Mucosa of descending colon (tissue), 3 donors: ENCODE measurements at regions not wholly inside any gene's neighbourhood (a gene's known extent, or its start where the extent isn't known, plus 50 kb on each side); places are given as distances from the start of the nearest gene placed in this dataset.
"Not testable (repeated sequence)": the region's sequence is repeated elsewhere in the genome, so short reads cannot be mapped to it uniquely, and the experiment has no call there.

Source experiments
- ATAC-seq: fragments of 200-7000 bp; cut with Tn5 transposase; one replicate; pipeline ENCODE4 v1.9.1; 2020; ENCODE audit warnings: mild to moderate bottlenecking, moderate library complexity
- DNase-seq, 3 donors: peaks; one replicate each; pipeline ENCODE4 v3.0.0-alpha.2; 2020
- H3K36me3 ChIP-seq: fragments of 200-600 bp; one replicate; pipeline ENCODE4 v1.8.0; 2021; ENCODE audit warnings: low read depth, mild to moderate bottlenecking
- H3K4me1 ChIP-seq: fragments of 200-600 bp; one replicate; pipeline ENCODE4 v1.8.0; 2021; ENCODE audit warnings: low read depth, mild to moderate bottlenecking
- H3K4me3 ChIP-seq: fragments of 200-600 bp; one replicate; pipeline ENCODE4 v1.8.0; 2021; ENCODE audit warnings: mild to moderate bottlenecking
- H3K9me3 ChIP-seq: fragments of 200-600 bp; one replicate; pipeline ENCODE4 v1.8.0; 2021; ENCODE audit warnings: mild to moderate bottlenecking
- intact Hi-C, 2 donors: fragments of 100-400 bp; cut with DNase I in 1 of 2; cut with micrococcal nuclease in 1 of 2; formaldehyde crosslinking; loops; one replicate each; pipeline versions ENCODE4 v1.11.0 to v1.11.1; 2022; cut with DNase I, micrococcal nuclease
- TF ChIP-seq, protein P1 (sequence below): fragments of 200-600 bp; IDR thresholded peaks from one replicate; pipeline ENCODE4 v1.8.0; 2022; ENCODE audit warnings: antibody characterized with exemption, mild to moderate bottlenecking
- donor health status: DM: no; HTN: no; CAD: no; lungs with moderate emphysema.
- donor health status: DM: no; HTN: no; CAD: no.
- donor health status: DM: no; HTN: yes; CAD: no.

DNA sequence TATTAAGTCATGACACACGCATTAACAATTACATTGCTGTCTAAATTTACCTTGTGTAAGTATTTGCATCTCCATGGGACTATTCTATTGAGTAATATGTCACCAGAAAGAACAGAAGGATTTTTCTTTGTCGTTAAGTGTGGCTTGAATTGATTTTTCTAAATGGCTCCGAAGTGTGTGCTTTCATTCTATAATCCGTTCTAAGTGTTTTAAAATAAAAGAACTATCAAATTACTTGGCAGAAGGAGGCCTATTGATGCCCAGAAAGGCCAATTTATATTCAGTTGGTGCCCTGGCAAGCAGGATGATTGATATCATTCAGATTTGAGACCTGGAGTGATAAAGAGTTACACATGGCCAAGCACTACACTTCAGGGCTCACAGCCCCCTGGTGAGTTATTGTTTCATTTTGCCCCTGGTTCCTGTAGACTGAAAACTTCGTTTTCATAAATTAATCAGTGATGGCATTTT, 538.9 kb upstream of the ANO5 start:
- intact Hi-C loops, result no loop called here
- Histone ChIP-seq H3K9me3 (peaks cover 8% of the 10 kb centered on the region), H3K4me1 (no peaks in the 10 kb centered on the region), H3K36me3 (no peaks in the 10 kb centered on the region), H3K4me3 (no peak overlapping the region)
- ATAC-seq, result no peak
- TF ChIP-seq, protein P1, sequence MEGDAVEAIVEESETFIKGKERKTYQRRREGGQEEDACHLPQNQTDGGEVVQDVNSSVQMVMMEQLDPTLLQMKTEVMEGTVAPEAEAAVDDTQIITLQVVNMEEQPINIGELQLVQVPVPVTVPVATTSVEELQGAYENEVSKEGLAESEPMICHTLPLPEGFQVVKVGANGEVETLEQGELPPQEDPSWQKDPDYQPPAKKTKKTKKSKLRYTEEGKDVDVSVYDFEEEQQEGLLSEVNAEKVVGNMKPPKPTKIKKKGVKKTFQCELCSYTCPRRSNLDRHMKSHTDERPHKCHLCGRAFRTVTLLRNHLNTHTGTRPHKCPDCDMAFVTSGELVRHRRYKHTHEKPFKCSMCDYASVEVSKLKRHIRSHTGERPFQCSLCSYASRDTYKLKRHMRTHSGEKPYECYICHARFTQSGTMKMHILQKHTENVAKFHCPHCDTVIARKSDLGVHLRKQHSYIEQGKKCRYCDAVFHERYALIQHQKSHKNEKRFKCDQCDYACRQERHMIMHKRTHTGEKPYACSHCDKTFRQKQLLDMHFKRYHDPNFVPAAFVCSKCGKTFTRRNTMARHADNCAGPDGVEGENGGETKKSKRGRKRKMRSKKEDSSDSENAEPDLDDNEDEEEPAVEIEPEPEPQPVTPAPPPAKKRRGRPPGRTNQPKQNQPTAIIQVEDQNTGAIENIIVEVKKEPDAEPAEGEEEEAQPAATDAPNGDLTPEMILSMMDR, result no peak
- no peak for DNase-seq

DNA sequence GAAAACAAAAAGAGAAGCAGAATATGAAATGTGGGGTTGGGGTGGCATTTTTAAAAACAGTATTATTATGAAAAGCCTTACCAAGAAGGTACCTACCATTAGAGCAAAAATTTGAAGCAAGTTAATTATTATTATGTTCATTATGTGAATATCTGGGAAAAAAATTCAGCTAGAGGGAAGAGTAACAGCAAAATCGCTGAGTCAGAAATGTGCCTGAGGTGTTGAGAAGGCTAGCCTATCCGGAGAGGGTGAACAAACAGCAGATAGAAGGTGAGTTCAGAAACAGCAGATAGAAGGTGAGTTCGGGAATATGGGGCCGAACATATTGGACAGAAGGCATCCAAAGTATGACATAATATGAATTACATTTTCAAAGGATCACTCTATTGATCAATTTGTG, 536.8 kb upstream of the ANO5 start:
- Histone ChIP-seq H3K4me1 (no peaks in the 10 kb centered on the region), H3K4me3 (no peak overlapping the region), H3K9me3 (peaks cover 11% of the 10 kb centered on the region), H3K36me3 (no peaks in the 10 kb centered on the region)
- DNase-seq, result no peak
- intact Hi-C loops, result no loop called here
- no peak for ATAC-seq
- TF ChIP-seq, protein P1, result no peak

DNA sequence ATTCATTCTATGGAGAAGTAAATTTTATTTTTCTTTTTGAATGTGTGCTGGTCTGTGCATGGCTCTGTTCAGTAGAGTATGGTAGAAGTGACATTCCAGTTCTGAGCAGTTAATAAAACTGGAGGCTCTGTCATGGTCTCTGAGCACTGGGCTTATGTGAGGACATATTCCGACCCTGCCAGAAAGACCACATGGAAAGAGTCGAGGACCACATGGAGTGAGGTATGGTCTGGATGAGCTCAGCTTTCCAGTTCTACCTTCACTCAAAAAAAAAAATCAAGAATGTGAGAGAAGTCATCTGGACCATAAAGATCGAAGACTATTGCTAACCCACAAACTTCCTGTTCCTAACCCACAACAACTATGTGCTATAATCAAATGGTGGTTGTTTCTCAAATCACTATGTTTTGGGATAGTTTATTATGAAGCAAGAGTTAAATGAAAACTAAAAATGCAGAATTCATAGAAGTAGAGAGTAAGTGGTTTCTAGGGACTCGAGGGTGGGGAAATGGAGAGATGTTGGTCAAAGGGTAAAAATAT, 534.2 kb upstream of the ANO5 start:
- DNase-seq (no peak), ATAC-seq (no peak)
- intact Hi-C loops, result no loop called here
- no peaks in the 10 kb centered on the region for H3K36me3 ChIP-seq
- no peaks in the 10 kb centered on the region for H3K4me1 ChIP-seq
- no peak overlapping the region for H3K4me3 ChIP-seq
- TF ChIP-seq, protein P1, result no peak
- H3K9me3 ChIP-seq, result peaks cover 16% of the 10 kb centered on the region

DNA sequence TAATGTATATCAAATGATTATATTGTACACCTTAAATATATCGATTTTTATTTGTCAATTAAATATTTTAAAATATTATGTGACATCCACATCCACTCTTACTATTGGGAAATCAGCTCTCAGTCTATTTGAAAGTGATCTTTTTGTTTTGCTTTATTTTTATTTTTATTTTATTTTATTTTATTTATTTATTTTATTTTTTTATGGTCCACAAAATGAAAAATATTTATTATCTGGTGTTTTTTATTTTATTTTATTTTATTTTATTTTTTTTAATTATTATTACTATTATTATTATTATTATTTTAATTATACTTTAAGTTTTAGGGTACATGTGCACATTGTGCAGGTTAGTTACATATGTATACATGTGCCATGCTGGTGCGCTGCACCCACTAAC, 533.5 kb upstream of the ANO5 start:
- H3K9me3 ChIP-seq, result peaks cover 16% of the 10 kb centered on the region
- H3K4me1 ChIP-seq, intact Hi-C loops, DNase-seq, H3K36me3 ChIP-seq, ATAC-seq, H3K4me3 ChIP-seq: not testable (repeated sequence)

DNA sequence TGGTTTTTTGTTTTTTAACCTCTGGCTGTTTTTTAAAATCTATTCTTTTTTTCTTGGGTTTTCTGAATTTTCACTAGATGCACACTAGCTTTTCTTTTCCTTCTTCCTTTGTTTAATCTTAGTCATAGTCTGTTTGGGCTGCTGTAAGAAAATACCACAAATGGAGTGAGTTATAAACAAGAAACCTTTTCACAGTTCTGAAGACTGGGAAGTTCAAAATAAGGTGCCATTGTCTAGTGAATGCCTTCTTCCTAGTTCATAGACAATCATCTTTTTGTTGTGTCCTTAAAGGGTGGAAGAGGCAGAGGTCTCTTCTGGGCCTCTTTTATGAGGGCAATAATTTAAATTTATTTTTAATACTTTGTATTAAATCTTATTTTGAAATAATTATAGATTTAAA, 532.9 kb upstream of the ANO5 start:
- no peaks in the 10 kb centered on the region for H3K4me1 ChIP-seq
- no peaks in the 10 kb centered on the region for H3K36me3 ChIP-seq
- intact Hi-C loops, result no loop called here
- ATAC-seq, result no peak
- TF ChIP-seq, protein P1, result no peak
- H3K9me3 ChIP-seq, result peaks cover 16% of the 10 kb centered on the region
- H3K4me3 ChIP-seq, result no peak overlapping the region
- DNase-seq, result no peak

DNA sequence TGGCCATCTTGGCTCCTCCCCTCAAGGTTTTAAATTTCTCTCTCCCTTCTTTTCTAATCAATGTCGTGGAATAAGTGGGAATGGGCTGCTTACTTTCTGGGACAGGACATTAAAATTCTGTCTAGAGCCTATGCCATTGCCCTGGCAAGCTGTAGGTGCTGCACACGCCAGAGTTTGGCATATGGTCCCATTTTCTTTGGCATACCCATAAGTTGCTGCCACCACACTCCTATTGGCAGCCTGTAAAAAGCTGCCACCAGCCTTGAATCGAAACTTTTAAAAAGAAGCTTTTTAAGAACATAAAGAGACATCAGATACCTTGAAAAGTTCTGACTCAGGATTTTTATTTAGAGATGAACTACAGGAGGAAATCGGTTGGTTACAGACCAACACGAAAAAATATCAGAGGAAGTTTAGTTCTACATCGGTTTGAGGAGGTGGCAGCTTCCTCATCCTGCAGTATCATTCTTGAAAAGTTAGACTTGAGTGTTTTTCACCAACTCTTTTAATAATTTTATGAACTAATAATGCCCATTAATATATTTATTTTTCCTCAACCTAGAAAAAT, 517.8 kb upstream of the ANO5 start:
- ATAC-seq (no peak), DNase-seq (no peak)
- Histone ChIP-seq H3K4me3 (no peak overlapping the region), H3K4me1 (no peaks in the 10 kb centered on the region), H3K36me3 (no peaks in the 10 kb centered on the region), H3K9me3 (peaks cover 18% of the 10 kb centered on the region)
- TF ChIP-seq, protein P1, result no peak
- intact Hi-C loops, result no loop called here
